Liver (tissue), 8 donors: ENCODE measurements at regions not wholly inside any gene's neighbourhood (a gene's known extent, or its start where the extent isn't known, plus 50 kb on each side); places are given as distances from the start of the nearest gene placed in this dataset.

Source experiments
- DNase-seq: peaks from one replicate; pipeline ENCODE4 v3.0.0-alpha.2; 2017; ENCODE audit warnings: low spot score
- H3K27ac ChIP-seq, 2 donors: one replicate each; pipeline ENCODE4 v1.7.0; 2013; ENCODE audit warnings: inconsistent platforms in 2 of 2, low read length in 2 of 2, control low read depth in 1 of 2, low read depth in 1 of 2, mild to moderate bottlenecking in 1 of 2
- H3K27me3 ChIP-seq, 4 donors: one replicate each; pipeline versions ENCODE4 v1.6.1 to v1.7.0; 2013; ENCODE audit warnings: low read length in 3 of 4, inconsistent platforms in 1 of 4, mild to moderate bottlenecking in 1 of 4, moderate library complexity in 1 of 4; ENCODE audit not compliant: control insufficient read depth in 4 of 4, insufficient read depth in 4 of 4
- H3K36me3 ChIP-seq, 4 donors: one replicate each; pipeline versions ENCODE4 v1.6.1 to v1.7.0; 2013; ENCODE audit warnings: low read length in 3 of 4, mild to moderate bottlenecking in 3 of 4, low read depth in 1 of 4, moderate library complexity in 1 of 4; ENCODE audit not compliant: control insufficient read depth in 4 of 4, insufficient read depth in 3 of 4
- H3K4me1 ChIP-seq, 4 donors: one replicate each; pipeline versions ENCODE4 v1.6.1 to v1.7.0; 2013; ENCODE audit warnings: low read length in 3 of 4, mild to moderate bottlenecking in 3 of 4, moderate library complexity in 1 of 4; ENCODE audit not compliant: control insufficient read depth in 4 of 4, insufficient read depth in 4 of 4
- H3K4me3 ChIP-seq, 3 donors: one replicate each; pipeline versions ENCODE4 v1.6.1 to v1.7.0; 2013; ENCODE audit warnings: low read length in 3 of 3, control low read depth in 1 of 3, low read depth in 1 of 3, mild to moderate bottlenecking in 1 of 3
- H3K9ac ChIP-seq, 2 donors: one replicate each; pipeline ENCODE4 v1.7.0; 2013; ENCODE audit warnings: low read length in 2 of 2, mild to moderate bottlenecking in 2 of 2, moderate library complexity in 2 of 2, control low read depth in 1 of 2, low read depth in 1 of 2
- H3K9me3 ChIP-seq, 4 donors: one replicate each; pipeline versions ENCODE4 v1.6.1 to v1.7.0; 2013; ENCODE audit warnings: low read length in 3 of 4; ENCODE audit not compliant: control insufficient read depth in 4 of 4
- CTCF ChIP-seq: fragments of 150-350 bp; IDR thresholded peaks from 2 replicates; pipeline ENCODE4 v1.5.1; 2017; ENCODE audit warnings: improper control_type of control experiment, low read depth, low read length; ENCODE audit not compliant: missing input control
- EGR1 ChIP-seq, 2 donors: IDR thresholded peaks; 2 replicates each; pipeline ENCODE4 v1.6.1; 2016 to 2018; ENCODE audit warnings: antibody characterized with exemption in 2 of 2, low read depth in 2 of 2
- FOXA2 ChIP-seq: IDR thresholded peaks from 2 replicates; pipeline ENCODE4 v1.6.1; 2016; ENCODE audit warnings: antibody characterized with exemption
- GABPA ChIP-seq, 2 donors: IDR thresholded peaks in 1 of 2; conservative IDR thresholded peaks in 1 of 2; 2 replicates each; pipeline ENCODE4 v1.6.1; 2016; ENCODE audit warnings: antibody characterized with exemption in 2 of 2, mild to moderate bottlenecking in 1 of 2, moderate library complexity in 1 of 2
- HNF4A ChIP-seq, 2 donors: conservative IDR thresholded peaks; 2 replicates each; pipeline ENCODE4 v1.6.1; 2016; ENCODE audit warnings: antibody characterized with exemption in 2 of 2, mild to moderate bottlenecking in 2 of 2
- HNF4G ChIP-seq: IDR thresholded peaks from 2 replicates; pipeline ENCODE4 v1.6.1; 2016; ENCODE audit warnings: antibody characterized with exemption
- JUND ChIP-seq, 2 donors: IDR thresholded peaks; 2 replicates each; pipeline ENCODE4 v1.6.1; 2016; ENCODE audit warnings: antibody characterized with exemption in 2 of 2
- NR2F2 ChIP-seq: IDR thresholded peaks from 2 replicates; pipeline ENCODE4 v1.6.1; 2016; ENCODE audit warnings: antibody characterized with exemption
- RAD21 ChIP-seq, 2 donors: IDR thresholded peaks; 2 replicates each; pipeline ENCODE4 v1.6.1; 2016; ENCODE audit warnings: antibody characterized with exemption in 2 of 2, mild to moderate bottlenecking in 2 of 2
- RXRA ChIP-seq, 2 donors: IDR thresholded peaks; 2 replicates each; pipeline ENCODE4 v1.6.1; 2017 to 2018; ENCODE audit warnings: antibody characterized with exemption in 2 of 2, mild to moderate bottlenecking in 1 of 2
- SP1 ChIP-seq: IDR thresholded peaks from 2 replicates; pipeline ENCODE4 v1.6.1; 2018; ENCODE audit warnings: antibody characterized with exemption, mild to moderate bottlenecking
- TAF1 ChIP-seq: conservative IDR thresholded peaks from 2 replicates; pipeline ENCODE4 v1.6.1; 2016; ENCODE audit warnings: antibody characterized with exemption, mild to moderate bottlenecking
- YY1 ChIP-seq: IDR thresholded peaks from 2 replicates; pipeline ENCODE4 v1.6.1; 2016; ENCODE audit warnings: antibody characterized with exemption, mild to moderate bottlenecking
- ZBTB33 ChIP-seq: IDR thresholded peaks from 2 replicates; pipeline ENCODE4 v1.6.1; 2016; ENCODE audit warnings: antibody characterized with exemption
- WGBS: extraction: QIAGEN DNeasy Blood & Tissue Kit; methylation state at CpG from one replicate; pipeline ENCODE4 v1.1.7; 2013; 5-methylcytosine and 5-hydroxymethylcytosine counted together
- TF ChIP-seq, protein P1 (sequence below): IDR thresholded peaks from 2 replicates; pipeline ENCODE4 v1.6.1; 2016; ENCODE audit warnings: antibody characterized with exemption, mild to moderate bottlenecking
- TF ChIP-seq, protein P2 (sequence below): IDR thresholded peaks from 2 replicates; pipeline ENCODE4 v1.6.1; 2016; ENCODE audit warnings: antibody characterized with exemption
- TF ChIP-seq, protein P3 (sequence below): IDR thresholded peaks from 2 replicates; pipeline ENCODE4 v1.6.1; 2016; ENCODE audit warnings: antibody characterized with exemption
- donor health status: healthy.
- donor health status: healthy.
- donor health status: healthy.
- donor health status: healthy.
- donor health status: healthy.

- peak overlapping the region; percentile 48 to 54 for H3K27ac ChIP-seq
- no peak for DNase-seq
- H3K4me3 ChIP-seq, result no peak overlapping the region
- peaks cover 9 to 55% (median 25%) of the 10 kb centered on the region in 4 donors for H3K4me1 ChIP-seq
- peaks cover 0 to 3% (median 1%) of the 10 kb centered on the region in 4 donors for H3K9me3 ChIP-seq
- H3K27me3 ChIP-seq, result no peaks in the 10 kb centered on the region
- TF ChIP-seq RXRA (IDR thresholded peaks at IDR 0.05) (peak; percentile 55 to 57), RAD21 (IDR thresholded peaks at IDR 0.05) (peak in 1 of 2 donors; percentile 20), SP1 (peak; percentile 70), HNF4A (conservative IDR thresholded peaks at IDR 0.05) (peak; percentile 35 to 53)
- TF ChIP-seq, protein P1, sequence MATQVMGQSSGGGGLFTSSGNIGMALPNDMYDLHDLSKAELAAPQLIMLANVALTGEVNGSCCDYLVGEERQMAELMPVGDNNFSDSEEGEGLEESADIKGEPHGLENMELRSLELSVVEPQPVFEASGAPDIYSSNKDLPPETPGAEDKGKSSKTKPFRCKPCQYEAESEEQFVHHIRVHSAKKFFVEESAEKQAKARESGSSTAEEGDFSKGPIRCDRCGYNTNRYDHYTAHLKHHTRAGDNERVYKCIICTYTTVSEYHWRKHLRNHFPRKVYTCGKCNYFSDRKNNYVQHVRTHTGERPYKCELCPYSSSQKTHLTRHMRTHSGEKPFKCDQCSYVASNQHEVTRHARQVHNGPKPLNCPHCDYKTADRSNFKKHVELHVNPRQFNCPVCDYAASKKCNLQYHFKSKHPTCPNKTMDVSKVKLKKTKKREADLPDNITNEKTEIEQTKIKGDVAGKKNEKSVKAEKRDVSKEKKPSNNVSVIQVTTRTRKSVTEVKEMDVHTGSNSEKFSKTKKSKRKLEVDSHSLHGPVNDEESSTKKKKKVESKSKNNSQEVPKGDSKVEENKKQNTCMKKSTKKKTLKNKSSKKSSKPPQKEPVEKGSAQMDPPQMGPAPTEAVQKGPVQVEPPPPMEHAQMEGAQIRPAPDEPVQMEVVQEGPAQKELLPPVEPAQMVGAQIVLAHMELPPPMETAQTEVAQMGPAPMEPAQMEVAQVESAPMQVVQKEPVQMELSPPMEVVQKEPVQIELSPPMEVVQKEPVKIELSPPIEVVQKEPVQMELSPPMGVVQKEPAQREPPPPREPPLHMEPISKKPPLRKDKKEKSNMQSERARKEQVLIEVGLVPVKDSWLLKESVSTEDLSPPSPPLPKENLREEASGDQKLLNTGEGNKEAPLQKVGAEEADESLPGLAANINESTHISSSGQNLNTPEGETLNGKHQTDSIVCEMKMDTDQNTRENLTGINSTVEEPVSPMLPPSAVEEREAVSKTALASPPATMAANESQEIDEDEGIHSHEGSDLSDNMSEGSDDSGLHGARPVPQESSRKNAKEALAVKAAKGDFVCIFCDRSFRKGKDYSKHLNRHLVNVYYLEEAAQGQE, result no peak
- no peaks in the 10 kb centered on the region for H3K36me3 ChIP-seq
- H3K9ac ChIP-seq, result no peak overlapping the region
Observed at GRCh38 chr1:222068937-222069336, 327.0 kb upstream of the DUSP10 start.

DNA sequence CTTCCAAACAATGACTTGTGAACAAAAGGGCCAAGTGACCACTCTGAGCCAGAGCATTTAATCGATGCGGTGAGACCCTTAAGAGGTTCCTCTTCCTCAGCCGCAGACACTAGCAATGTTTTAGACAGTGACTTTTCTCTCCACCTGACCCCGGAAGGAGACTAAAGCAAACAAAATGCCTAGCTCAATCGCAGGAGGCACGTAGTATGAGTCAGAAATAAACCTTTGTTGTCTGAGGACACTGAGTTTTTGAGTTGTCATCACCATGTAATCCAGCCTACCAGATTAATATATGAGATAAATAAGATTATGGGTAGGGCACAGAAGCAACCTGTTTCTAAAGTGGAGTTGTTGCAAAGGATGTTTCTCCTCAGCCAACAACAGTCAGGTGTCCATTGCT is 326.2 kb upstream of the DUSP10 start:
- Histone ChIP-seq H3K36me3 (no peaks in the 10 kb centered on the region), H3K4me3 (peak overlapping the region in 1 of 3 donors; percentile 34), H3K27ac (peak overlapping the region in 1 of 2 donors; percentile 54), H3K27me3 (no peaks in the 10 kb centered on the region), H3K4me1 (peaks cover 9 to 54% (median 23%) of the 10 kb centered on the region in 4 donors), H3K9ac (no peak overlapping the region), H3K9me3 (peaks cover 0 to 3% (median 1%) of the 10 kb centered on the region in 4 donors)
- DNase-seq, result no peak
- TF ChIP-seq, protein P2, sequence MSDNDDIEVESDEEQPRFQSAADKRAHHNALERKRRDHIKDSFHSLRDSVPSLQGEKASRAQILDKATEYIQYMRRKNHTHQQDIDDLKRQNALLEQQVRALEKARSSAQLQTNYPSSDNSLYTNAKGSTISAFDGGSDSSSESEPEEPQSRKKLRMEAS, result no peak
- no peak for TF ChIP-seq ZBTB33
- TF ChIP-seq RAD21 (IDR thresholded peaks at IDR 0.05), result no peak
- TF ChIP-seq EGR1 (IDR thresholded peaks at IDR 0.05; ENCODE audit: low read depth in 2 of 2), result no peak
- no peak for TF ChIP-seq GABPA (IDR thresholded peaks at IDR 0.05 in 1 of 2, conservative IDR thresholded peaks at IDR 0.05 in 1 of 2)
- TF ChIP-seq HNF4G, result no peak
- TF ChIP-seq FOXA2, result no peak
- no peak for TF ChIP-seq RXRA (IDR thresholded peaks at IDR 0.05)
- TF ChIP-seq NR2F2, result no peak
- TF ChIP-seq TAF1, result no peak
- TF ChIP-seq CTCF, result no peak
- TF ChIP-seq, protein P3, sequence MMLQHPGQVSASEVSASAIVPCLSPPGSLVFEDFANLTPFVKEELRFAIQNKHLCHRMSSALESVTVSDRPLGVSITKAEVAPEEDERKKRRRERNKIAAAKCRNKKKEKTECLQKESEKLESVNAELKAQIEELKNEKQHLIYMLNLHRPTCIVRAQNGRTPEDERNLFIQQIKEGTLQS, result no peak
- TF ChIP-seq YY1, result no peak
- TF ChIP-seq, protein P1, result no peak
- TF ChIP-seq JUND (IDR thresholded peaks at IDR 0.05), result no peak
- TF ChIP-seq SP1, result no peak
- WGBS, result 94% methylated on average over 6 of the region's 6 CpGs
